H1 (cell line): ENCODE measurements at regions not wholly inside any gene's neighbourhood (a gene's known extent, or its start where the extent isn't known, plus 50 kb on each side); places are given as distances from the start of the nearest gene placed in this dataset.

ENCODE experiments used
- CTCF ChIA-PET: fragments of 300-600 bp; sonication (Branson Sonifier 250); formaldehyde crosslinking; loops from one replicate; lab custom pipeline; 2021; ENCODE audit not compliant: partially characterized antibody; lab: Charles Lee
- POLR2A ChIA-PET: fragments of 300-600 bp; sonication (Branson Sonifier 250); formaldehyde crosslinking; loops from one replicate; lab custom pipeline; 2021; ENCODE audit warnings: inconsistent platforms; ENCODE audit not compliant: partially characterized antibody; lab: Charles Lee
- DNase-seq, 2 experiments: peaks; one replicate each; pipeline versions ENCODE4 v3.0.0 to v3.0.0-alpha.2; 2010 to 2022; ENCODE audit warnings: low spot score in 2 of 2, low read depth in 1 of 2, mixed read lengths in 1 of 2
- FAIRE-seq: peaks from 2 replicates; lab custom pipeline; 2011; peaks lifted over from hg19 to GRCh38; lab: Jason Lieb, UNC
- H2AFZ ChIP-seq: 2 replicates; pipeline ENCODE4 v1.8.1; 2012; ENCODE audit warnings: low read length, inconsistent platforms
- H2AK5ac ChIP-seq: 2 replicates; pipeline ENCODE4 v1.6.1; 2013; ENCODE audit warnings: low read depth, low read length
- H2BK120ac ChIP-seq: replicated peaks from 2 replicates; pipeline ENCODE3; 2013; ENCODE audit warnings: low read depth, low read length, inconsistent platforms
- H2BK12ac ChIP-seq: 2 replicates; pipeline ENCODE4 v1.6.1; 2013; ENCODE audit warnings: low read depth, low read length
- H2BK15ac ChIP-seq: 2 replicates; pipeline ENCODE4 v1.6.1; 2013; ENCODE audit warnings: low read length
- H2BK20ac ChIP-seq: 2 replicates; pipeline ENCODE4 v1.6.1; 2013; ENCODE audit warnings: low read length
- H2BK5ac ChIP-seq: 2 replicates; pipeline ENCODE4 v1.6.1; 2013; ENCODE audit warnings: low read depth, low read length
- H3K14ac ChIP-seq: 2 replicates; pipeline ENCODE4 v1.6.1; 2013; ENCODE audit warnings: inconsistent platforms; ENCODE audit not compliant: insufficient read length
- H3K18ac ChIP-seq: 2 replicates; pipeline ENCODE4 v1.6.1; 2013; ENCODE audit warnings: low read length; ENCODE audit errors: extremely low read depth
- H3K23ac ChIP-seq: 2 replicates; pipeline ENCODE4 v1.6.1; 2013; ENCODE audit warnings: inconsistent platforms; ENCODE audit not compliant: insufficient read length
- H3K23me2 ChIP-seq: 2 replicates; pipeline ENCODE4 v1.6.1; 2013; ENCODE audit warnings: low read depth, low read length
- H3K27ac ChIP-seq: 2 replicates; pipeline ENCODE4 v1.6.1; 2011; ENCODE audit warnings: low read depth, low read length, inconsistent platforms
- H3K27me3 ChIP-seq, 4 experiments: replicated peaks in 1 of 4; 1 replicate in 1 of 4; 2 replicates in 3 of 4; pipeline versions ENCODE4 v1.6.1 to v1.8.1; 2011 to 2013; ENCODE audit warnings: low read length in 3 of 4, mild to moderate bottlenecking in 3 of 4, inconsistent platforms in 2 of 4, mixed read lengths in 2 of 4, moderate library complexity in 1 of 4; ENCODE audit not compliant: control insufficient read depth in 3 of 4, insufficient read depth in 3 of 4; ENCODE audit errors: extremely low read depth in 1 of 4
- H3K36me3 ChIP-seq, 4 experiments: 2 replicates each; pipeline versions ENCODE4 v1.6.1 to v1.8.1; 2011 to 2013; ENCODE audit warnings: mild to moderate bottlenecking in 4 of 4, low read length in 3 of 4, moderate library complexity in 2 of 4, control low read depth in 1 of 4, inconsistent platforms in 1 of 4; ENCODE audit not compliant: insufficient read depth in 4 of 4, control insufficient read depth in 2 of 4
- H3K4ac ChIP-seq: replicated peaks from 2 replicates; pipeline ENCODE3; 2013; ENCODE audit warnings: low read length, low read depth, mixed read lengths, inconsistent platforms; ENCODE audit not compliant: insufficient read length
- H3K4me1 ChIP-seq, 4 experiments: replicated peaks in 1 of 4; 1 replicate in 1 of 4; 2 replicates in 3 of 4; pipeline versions ENCODE4 v1.6.1 to v1.8.1; 2011 to 2013; ENCODE audit warnings: low read length in 3 of 4, inconsistent platforms in 2 of 4, mixed read lengths in 1 of 4; ENCODE audit not compliant: insufficient read depth in 4 of 4, control insufficient read depth in 3 of 4
- H3K4me2 ChIP-seq, 2 experiments: 2 replicates each; pipeline versions ENCODE4 v1.6.1 to v1.8.1; 2011 to 2013; ENCODE audit warnings: low read depth in 2 of 2, low read length in 2 of 2, control low read depth in 1 of 2, inconsistent platforms in 1 of 2, mild to moderate bottlenecking in 1 of 2; ENCODE audit not compliant: insufficient read depth in 1 of 2
- H3K4me3 ChIP-seq, 4 experiments: fragments of 200-600, 300-600 bp in 1 of 4; sonication (generic), shearing (Covaris generic), sonication (Bioruptor Twin) in 1 of 4; 2 replicates each; pipeline versions ENCODE4 v1.5.1 to v1.8.1; 2011 to 2016; ENCODE audit warnings: low read length in 4 of 4, low read depth in 3 of 4, control low read depth in 2 of 4, inconsistent platforms in 2 of 4, mild to moderate bottlenecking in 2 of 4, mixed read lengths in 1 of 4, moderate library complexity in 1 of 4; ENCODE audit not compliant: insufficient read depth in 2 of 4; ENCODE audit errors: extremely low read depth in 1 of 4
- H3K56ac ChIP-seq: replicated peaks from 2 replicates; pipeline ENCODE3; 2013; ENCODE audit warnings: low read depth, mild to moderate bottlenecking, mixed read lengths, low read length, inconsistent platforms; ENCODE audit not compliant: insufficient read length
- H3K79me1 ChIP-seq: 2 replicates; pipeline ENCODE4 v1.6.1; 2013; ENCODE audit warnings: low read depth, low read length, control low read depth
- H3K79me2 ChIP-seq, 2 experiments: 2 replicates each; pipeline versions ENCODE4 v1.6.1 to v1.8.1; 2012 to 2013; ENCODE audit warnings: low read length in 2 of 2, mild to moderate bottlenecking in 2 of 2, inconsistent platforms in 1 of 2; ENCODE audit not compliant: insufficient read depth in 2 of 2, control insufficient read depth in 1 of 2
- H3K9ac ChIP-seq, 4 experiments: replicated peaks in 1 of 4; 1 replicate in 1 of 4; 2 replicates in 3 of 4; pipeline versions ENCODE4 v1.6.1 to v1.8.1; 2011 to 2013; ENCODE audit warnings: low read depth in 3 of 4, low read length in 3 of 4, control low read depth in 2 of 4, mild to moderate bottlenecking in 2 of 4, moderate library complexity in 2 of 4, inconsistent platforms in 1 of 4; ENCODE audit errors: extremely low read depth in 1 of 4
- H3K9me3 ChIP-seq, 2 experiments: 2 replicates each; pipeline versions ENCODE4 v1.6.1 to v1.8.1; 2012 to 2013; ENCODE audit warnings: mild to moderate bottlenecking in 2 of 2, moderate library complexity in 2 of 2, control low read depth in 1 of 2, inconsistent platforms in 1 of 2, low read depth in 1 of 2, low read length in 1 of 2, mixed read lengths in 1 of 2; ENCODE audit not compliant: insufficient read depth in 2 of 2
- H4K20me1 ChIP-seq, 2 experiments: replicated peaks in 1 of 2; 2 replicates each; pipeline versions ENCODE3 to v1.8.1; 2011 to 2013; ENCODE audit warnings: inconsistent platforms in 2 of 2, low read length in 2 of 2, mild to moderate bottlenecking in 1 of 2; ENCODE audit not compliant: insufficient read depth in 2 of 2, control insufficient read depth in 1 of 2
- H4K5ac ChIP-seq: 2 replicates; pipeline ENCODE4 v1.6.1; 2013; ENCODE audit warnings: low read length, low read depth, mixed read lengths, inconsistent platforms; ENCODE audit not compliant: insufficient read length
- H4K8ac ChIP-seq: 2 replicates; pipeline ENCODE4 v1.8.0; 2013; ENCODE audit warnings: mild to moderate bottlenecking, moderate library complexity, low read length, inconsistent platforms; ENCODE audit not compliant: insufficient read depth; ENCODE audit errors: extremely low read depth
- H4K91ac ChIP-seq: replicated peaks from 2 replicates; pipeline ENCODE3; 2013; ENCODE audit warnings: low read length, mixed read lengths, inconsistent platforms; ENCODE audit not compliant: insufficient read length
- BACH1 ChIP-seq: IDR thresholded peaks from 2 replicates; pipeline ENCODE4 v1.6.1; 2012; ENCODE audit warnings: low read length, improper control_type of control experiment
- BCL11A ChIP-seq, 2 experiments: IDR thresholded peaks; one replicate each; pipeline ENCODE4 v1.6.1; 2011; ENCODE audit warnings: low read depth in 2 of 2, low read length in 2 of 2, mild to moderate bottlenecking in 2 of 2
- CBX8 ChIP-seq: fragments of 300-800, 300-1000 bp; sonication (generic); IDR thresholded peaks from 2 replicates; pipeline ENCODE4 v1.7.1; 2016; ENCODE audit warnings: low read depth, low read length, borderline replicate concordance
- CEBPB ChIP-seq: IDR thresholded peaks from 2 replicates; pipeline ENCODE4 v1.6.1; 2012; ENCODE audit warnings: low read depth, low read length
- CTBP2 ChIP-seq: IDR thresholded peaks from 2 replicates; pipeline ENCODE4 v1.7.0; 2011; ENCODE audit warnings: borderline replicate concordance, mild to moderate bottlenecking, moderate library complexity, mixed read lengths, low read length; ENCODE audit not compliant: insufficient read depth, insufficient read length
- GTF2F1 ChIP-seq: IDR thresholded peaks from 2 replicates; pipeline ENCODE4 v1.6.1; 2012; ENCODE audit warnings: low read depth, low read length, improper control_type of control experiment, borderline replicate concordance
- KDM5A ChIP-seq: fragments of 200-600 bp; IDR thresholded peaks from 2 replicates; pipeline ENCODE4 v1.7.1; 2012; ENCODE audit warnings: mild to moderate bottlenecking, low read length, inconsistent platforms, mixed read lengths
- MAX ChIP-seq: IDR thresholded peaks from 2 replicates; pipeline ENCODE4 v1.6.1; 2012; ENCODE audit warnings: inconsistent platforms
- NANOG ChIP-seq: IDR thresholded peaks from 2 replicates; pipeline ENCODE4 v1.6.1; 2011; ENCODE audit warnings: low read length, low read depth, mild to moderate bottlenecking, inconsistent platforms; ENCODE audit not compliant: insufficient read depth, poor library complexity, severe bottlenecking
- PHF8 ChIP-seq: fragments of 200-600 bp; sonication (generic); conservative IDR thresholded peaks from 2 replicates; pipeline ENCODE4 v1.7.1; 2012; ENCODE audit warnings: low read depth, mild to moderate bottlenecking, inconsistent platforms, low read length, moderate library complexity
- RFX5 ChIP-seq: IDR thresholded peaks from 2 replicates; pipeline ENCODE4 v1.6.1; 2011; ENCODE audit warnings: low read depth, low read length, improper control_type of control experiment, borderline replicate concordance
- SP4 ChIP-seq: IDR thresholded peaks from 2 replicates; pipeline ENCODE4 v1.6.1; 2012; ENCODE audit warnings: low read length, inconsistent platforms
- WGBS, 2 experiments: shearing (Covaris generic) in 1 of 2; methylation state at CpG; one replicate each; pipeline versions ENCODE4 v1.1.6 to v1.1.7; 2013 to 2015; ENCODE audit warnings: low lambda C conversion rate in 2 of 2, mixed read lengths in 2 of 2, inconsistent platforms in 1 of 2, low coverage in 1 of 2, missing lambda C conversion rate in 1 of 2; ENCODE audit not compliant: insufficient replicate concordance in 2 of 2, insufficient coverage in 1 of 2, insufficient read length in 1 of 2; ENCODE audit errors: extremely low coverage in 1 of 2, missing lambda C conversion rate in 1 of 2; 5-methylcytosine and 5-hydroxymethylcytosine counted together

GRCh38 chr21:34004013-34004938, 69.1 kb upstream of the MRPS6 start:
- no peak for FAIRE-seq
- Histone ChIP-seq H3K18ac (no peak overlapping the region), H2AFZ (no peak overlapping the region), H3K4me2 (no peak overlapping the region), H2BK120ac (no peak overlapping the region), H2BK15ac (no peak overlapping the region), H3K36me3 (no peaks in the 10 kb centered on the region), H3K23me2 (no peaks in the 10 kb centered on the region; the same call in 1 of the 2 replicates), H4K8ac (no peak overlapping the region), H3K79me2 (no peaks in the 10 kb centered on the region), H3K23ac (no peak overlapping the region), H4K5ac (no peak overlapping the region), H4K20me1 (no peaks in the 10 kb centered on the region), H2BK20ac (no peak overlapping the region), H3K9ac (no peak overlapping the region), H3K27me3 (no peaks in the 10 kb centered on the region), H3K4me1 (no peaks in the 10 kb centered on the region), H3K56ac (no peak overlapping the region), H3K4ac (no peak overlapping the region), H3K27ac (no peak overlapping the region), H2AK5ac (no peak overlapping the region), H3K14ac (no peak overlapping the region), H2BK12ac (no peak overlapping the region), H3K79me1 (no peaks in the 10 kb centered on the region), H3K4me3 (no peak overlapping the region), H2BK5ac (no peak overlapping the region), H3K9me3 (no peaks in the 10 kb centered on the region), H4K91ac (no peak overlapping the region)
- 92% methylated on average over 7 of the region's 7 CpGs; no CpG with 5 or more reads in 1 of the 2 experiments for WGBS, 2 experiments
- ChIA-PET POLR2A (interaction anchor here (1.2 kb wide), 1 partner anchor 19 kb away, joined by 3 read pairs; no protein-coding TSS in a partner anchor), CTCF (interaction anchor here (0.8 to 1.5 kb wide), 2 partner anchors 31 to 80 kb away, joined by 3 to 6 read pairs; no protein-coding TSS in a partner anchor)
- DNase-seq: no peak
- TF ChIP-seq KDM5A (no peak), SP4 (no peak), PHF8 (no peak), NANOG (no peak), MAX (no peak), BACH1 (no peak), BCL11A (IDR thresholded peaks at IDR 0.05; ENCODE audit: low read depth in 2 of 2, low read length in 2 of 2) (no peak), CTBP2 (no peak), CEBPB (no peak), GTF2F1 (no peak), RFX5 (no peak), CBX8 (no peak)
